COLO829 (cell line): ENCODE measurements at regions not wholly inside any gene's neighbourhood (a gene's known extent, or its start where the extent isn't known, plus 50 kb on each side); places are given as distances from the start of the nearest gene placed in this dataset.
"Not testable (repeated sequence)": the region's sequence is repeated elsewhere in the genome, so short reads cannot be mapped to it uniquely, and the experiment has no call there.

Experiments used
- DNase-seq: peaks from one replicate; pipeline ENCODE4 v3.0.0; 2012; ENCODE audit warnings: low spot score

- no peak for DNase-seq
Observed at GRCh38 chrX:53883196-53883595, 161.1 kb downstream of the PHF8 start.

- DNase-seq = no peak
Observed at GRCh38 chrX:53882331-53882730, 161.9 kb downstream of the PHF8 start.

GRCh38 chrX:53880786-53881185 lies 163.5 kb downstream of the PHF8 start:
- not testable (repeated sequence) for DNase-seq

GRCh38 chrX:53859890-53860289 lies 173.4 kb upstream of the HUWE1 start:
- no peak for DNase-seq

GRCh38 chrX:53831662-53832635 lies 145.4 kb upstream of the HUWE1 start:
- DNase-seq = peak; percentile 40

GRCh38 chrX:53824686-53825085 lies 138.2 kb upstream of the HUWE1 start:
- DNase-seq = no peak

- not testable (repeated sequence) for DNase-seq
Observed at GRCh38 chrX:53818115-53818514, 131.6 kb upstream of the HUWE1 start.

- no peak for DNase-seq
Observed at GRCh38 chrX:53817548-53817947, 131.0 kb upstream of the HUWE1 start.

GRCh38 chrX:53813670-53814440 lies 127.3 kb upstream of the HUWE1 start:
- DNase-seq = no peak

- DNase-seq = no peak
Observed at GRCh38 chrX:53798281-53798680, 111.8 kb upstream of the HUWE1 start.

GRCh38 chrX:53795576-53795975 lies 109.1 kb upstream of the HUWE1 start:
- no peak for DNase-seq

GRCh38 chrX:53794181-53794580 lies 107.7 kb upstream of the HUWE1 start:
- no peak for DNase-seq

GRCh38 chrX:53768865-53769264 lies 82.3 kb upstream of the HUWE1 start:
- DNase-seq = no peak

GRCh38 chrX:53768451-53768850 lies 81.9 kb upstream of the HUWE1 start:
- DNase-seq = peak; percentile 13

GRCh38 chrX:53767544-53767943 lies 81.0 kb upstream of the HUWE1 start:
- DNase-seq = no peak

GRCh38 chrX:53757181-53757580 lies 70.7 kb upstream of the HUWE1 start:
- not testable (repeated sequence) for DNase-seq

GRCh38 chrX:53746718-53747117 lies 60.2 kb upstream of the HUWE1 start:
- no peak for DNase-seq

- no peak for DNase-seq
Observed at GRCh38 chrX:53743244-53743643, 56.7 kb upstream of the HUWE1 start.

- DNase-seq = no peak
Observed at GRCh38 chrX:53738370-53738906, 51.9 kb upstream of the HUWE1 start.
